ENCODE measurements at regions not wholly inside any gene's neighbourhood (a gene's known extent, or its start where the extent isn't known, plus 50 kb on each side); places are given as distances from the start of the nearest gene placed in this dataset.

DNA sequence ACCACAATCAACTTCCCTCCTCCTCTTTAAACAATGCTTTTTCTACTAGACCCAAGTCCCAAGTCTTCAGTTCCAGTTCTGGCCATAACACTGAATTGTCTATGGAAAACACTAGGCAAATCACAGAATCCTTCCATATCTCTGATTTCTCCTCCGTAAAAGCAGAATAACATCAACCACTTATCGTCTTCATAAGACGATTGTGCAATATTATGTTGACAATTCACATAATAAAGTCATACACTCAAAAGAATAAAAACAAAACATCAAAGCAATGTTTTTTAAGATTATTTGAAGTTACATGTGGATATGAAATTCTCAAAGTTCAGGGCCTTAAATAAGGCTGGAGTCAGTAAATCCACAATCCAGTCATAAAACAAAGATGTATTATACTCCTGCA lies 84.4 kb downstream of the MTERF1 start:
- no peak for TF ChIP-seq JUND (IDR thresholded peaks at IDR 0.05; ENCODE audit: low read depth)
- no peak for DNase-seq (ENCODE audit: low read depth in 1 of 2, low spot score in 1 of 2)
- in situ Hi-C loops (cut with HindIII; ENCODE audit: low pct_unique_long_range_greater_than_20kb, low sequenced_read_pairs), result no loop called here

DNA sequence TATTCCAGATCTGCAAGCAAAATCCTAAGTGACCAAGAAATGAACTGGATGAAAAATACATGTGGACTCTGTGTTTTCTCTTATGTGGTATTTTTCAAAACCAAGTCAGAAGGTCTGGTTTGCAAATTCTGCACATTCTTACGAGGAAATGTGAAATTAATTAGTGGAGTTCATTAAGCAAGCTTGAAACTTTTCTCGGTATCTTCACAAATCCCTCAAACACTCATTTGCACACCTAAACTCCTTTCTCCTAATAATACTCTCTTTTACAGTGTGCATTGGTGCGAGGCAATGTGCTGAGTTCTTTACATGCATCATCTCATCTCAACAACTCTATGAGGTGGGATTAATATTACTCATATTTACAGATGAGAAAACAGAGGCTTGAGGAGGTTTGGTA lies 82.1 kb downstream of the MTERF1 start:
- in situ Hi-C loops (cut with HindIII; ENCODE audit: low pct_unique_long_range_greater_than_20kb, low sequenced_read_pairs), result no loop called here
- DNase-seq (ENCODE audit: low read depth in 1 of 2, low spot score in 1 of 2), result no peak
- TF ChIP-seq JUND (IDR thresholded peaks at IDR 0.05; ENCODE audit: low read depth), result no peak

GRCh38 chr7:91800389-91800788 lies 80.1 kb downstream of the MTERF1 start:
- TF ChIP-seq JUND (IDR thresholded peaks at IDR 0.05; ENCODE audit: low read depth), result no peak
- in situ Hi-C loops (cut with HindIII; ENCODE audit: low pct_unique_long_range_greater_than_20kb, low sequenced_read_pairs), result no loop called here
- no peak for DNase-seq (ENCODE audit: low read depth in 1 of 2, low spot score in 1 of 2)

- in situ Hi-C loops (cut with HindIII; ENCODE audit: low pct_unique_long_range_greater_than_20kb, low sequenced_read_pairs), result no loop called here
- TF ChIP-seq JUND (IDR thresholded peaks at IDR 0.05; ENCODE audit: low read depth), result no peak
- DNase-seq (ENCODE audit: low read depth in 1 of 2, low spot score in 1 of 2), result no peak
Measured at GRCh38 chr7:91801331-91801983, 79.0 kb downstream of the MTERF1 start.

GRCh38 chr7:91811236-91811635 lies 69.3 kb downstream of the MTERF1 start:
- no peak for DNase-seq (ENCODE audit: low read depth in 1 of 2, low spot score in 1 of 2)
- in situ Hi-C loops (cut with HindIII; ENCODE audit: low pct_unique_long_range_greater_than_20kb, low sequenced_read_pairs), result no loop called here
- no peak for TF ChIP-seq JUND (IDR thresholded peaks at IDR 0.05; ENCODE audit: low read depth)

DNA sequence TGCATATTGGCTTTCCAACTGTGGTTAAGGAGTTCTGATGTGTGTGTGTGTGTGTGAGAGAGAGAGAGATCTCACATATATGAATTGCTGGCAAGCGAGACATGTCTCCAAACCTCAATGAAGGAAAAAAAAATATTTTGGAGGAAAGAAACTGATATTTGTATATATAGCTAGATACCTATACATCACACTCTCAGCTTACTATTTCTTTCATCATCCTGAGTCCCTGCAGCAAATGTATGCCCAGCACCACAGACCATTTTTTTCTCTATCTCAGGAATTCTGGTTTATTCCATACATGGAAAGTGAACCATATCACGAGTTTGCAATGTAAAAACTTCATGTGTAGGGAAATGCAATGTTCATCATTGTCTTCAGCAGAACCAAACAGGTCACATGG lies 68.9 kb downstream of the MTERF1 start:
- TF ChIP-seq JUND (IDR thresholded peaks at IDR 0.05; ENCODE audit: low read depth), result no peak
- in situ Hi-C loops (cut with HindIII; ENCODE audit: low pct_unique_long_range_greater_than_20kb, low sequenced_read_pairs), result no loop called here
- no peak for DNase-seq (ENCODE audit: low read depth in 1 of 2, low spot score in 1 of 2)

DNA sequence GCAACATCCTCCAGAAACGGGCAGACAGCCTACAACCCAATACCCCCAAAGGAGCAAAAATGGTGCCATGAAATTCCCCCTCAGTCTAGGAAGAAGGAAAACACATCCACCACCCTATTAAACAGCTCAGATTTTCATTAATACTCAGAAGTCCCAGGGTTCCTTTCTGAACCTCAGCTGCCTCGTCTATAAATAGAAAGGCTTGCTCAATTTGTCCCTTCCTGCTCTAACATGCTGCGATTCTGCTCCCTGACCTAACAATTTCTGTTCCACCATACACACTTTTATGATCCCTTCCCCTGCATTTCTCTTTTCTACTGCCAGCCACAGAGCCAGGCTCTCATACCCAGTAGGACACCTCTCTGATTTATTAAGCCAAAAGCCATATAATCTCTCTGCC lies 68.1 kb downstream of the MTERF1 start:
- DNase-seq (ENCODE audit: low read depth in 1 of 2, low spot score in 1 of 2), result no peak
- in situ Hi-C loops (cut with HindIII; ENCODE audit: low pct_unique_long_range_greater_than_20kb, low sequenced_read_pairs), result no loop called here
- TF ChIP-seq JUND (IDR thresholded peaks at IDR 0.05; ENCODE audit: low read depth), result no peak

GRCh38 chr7:91814189-91814588 lies 66.3 kb downstream of the MTERF1 start:
- in situ Hi-C loops (cut with HindIII; ENCODE audit: low pct_unique_long_range_greater_than_20kb, low sequenced_read_pairs), result no loop called here
- DNase-seq (ENCODE audit: low read depth in 1 of 2, low spot score in 1 of 2), result no peak
- TF ChIP-seq JUND (IDR thresholded peaks at IDR 0.05; ENCODE audit: low read depth), result no peak
